Endodermal cell (in vitro differentiated cells): ENCODE measurements at regions not wholly inside any gene's neighbourhood (a gene's known extent, or its start where the extent isn't known, plus 50 kb on each side); places are given as distances from the start of the nearest gene placed in this dataset.

Experiments used
- DNase-seq: peaks from one replicate; pipeline ENCODE4 v3.0.0-alpha.2; 2017
- H3K27ac ChIP-seq: 2 replicates; pipeline ENCODE4 v1.5.1; 2013; ENCODE audit warnings: mild to moderate bottlenecking, low read depth, low read length, moderate library complexity
- H3K27me3 ChIP-seq: 2 replicates; pipeline ENCODE4 v1.6.1; 2013; ENCODE audit warnings: mild to moderate bottlenecking, low read length, moderate library complexity; ENCODE audit not compliant: insufficient read depth, control insufficient read depth, poor library complexity, severe bottlenecking
- H3K36me3 ChIP-seq: 2 replicates; pipeline ENCODE4 v1.7.0; 2013; ENCODE audit warnings: mild to moderate bottlenecking, low read length, moderate library complexity; ENCODE audit not compliant: control insufficient read depth, insufficient read depth
- H3K4me1 ChIP-seq: one replicate; pipeline ENCODE4 v1.7.0; 2013; ENCODE audit warnings: low read length; ENCODE audit not compliant: control insufficient read depth, insufficient read depth
- H3K4me3 ChIP-seq: 2 replicates; pipeline ENCODE4 v1.5.1; 2013; ENCODE audit warnings: mild to moderate bottlenecking, low read length, moderate library complexity
- H3K9ac ChIP-seq: 2 replicates; pipeline ENCODE4 v1.6.1; 2013; ENCODE audit warnings: mild to moderate bottlenecking, low read length, moderate library complexity; ENCODE audit not compliant: poor library complexity, severe bottlenecking; ENCODE audit errors: extremely low read depth
- H3K9me3 ChIP-seq: 2 replicates; pipeline ENCODE4 v1.6.1; 2013; ENCODE audit warnings: mild to moderate bottlenecking, low read length, moderate library complexity; ENCODE audit not compliant: control insufficient read depth
- H3K27ac Mint-ChIP-seq: 2 replicates; pipeline ENCODE4 v1.8.0; 2020; ENCODE audit warnings: mixed read lengths
- H3K27me3 Mint-ChIP-seq: 2 replicates; pipeline ENCODE4 v1.8.0; 2021; ENCODE audit warnings: mild to moderate bottlenecking, mixed read lengths; ENCODE audit not compliant: insufficient read depth
- H3K36me3 Mint-ChIP-seq: 2 replicates; pipeline ENCODE4 v1.8.0; 2020; ENCODE audit warnings: low read depth, mixed read lengths
- H3K4me1 Mint-ChIP-seq: 2 replicates; pipeline ENCODE4 v1.8.0; 2020; ENCODE audit warnings: mixed read lengths
- H3K4me3 Mint-ChIP-seq: 2 replicates; pipeline ENCODE4 v1.8.0; 2020; ENCODE audit warnings: mild to moderate bottlenecking, moderate library complexity, mixed read lengths
- H3K9me3 Mint-ChIP-seq: 2 replicates; pipeline ENCODE4 v1.8.0; 2020; ENCODE audit warnings: mild to moderate bottlenecking, mixed read lengths
- WGBS, 2 experiments: methylation state at CpG; one replicate each; pipeline versions ENCODE4 v1.1.5 to v1.1.7; 2013; ENCODE audit warnings: missing lambda C conversion rate in 2 of 2, mixed read lengths in 1 of 2; ENCODE audit not compliant: insufficient coverage in 1 of 2, insufficient read length in 1 of 2; 5-methylcytosine and 5-hydroxymethylcytosine counted together
- TF ChIP-seq, protein P1 (sequence below): fragments of 200-600 bp; sonication (generic); conservative IDR thresholded peaks from 2 replicates; pipeline ENCODE4 v1.5.0; 2021; ENCODE audit warnings: antibody characterized with exemption, mild to moderate bottlenecking

DNA sequence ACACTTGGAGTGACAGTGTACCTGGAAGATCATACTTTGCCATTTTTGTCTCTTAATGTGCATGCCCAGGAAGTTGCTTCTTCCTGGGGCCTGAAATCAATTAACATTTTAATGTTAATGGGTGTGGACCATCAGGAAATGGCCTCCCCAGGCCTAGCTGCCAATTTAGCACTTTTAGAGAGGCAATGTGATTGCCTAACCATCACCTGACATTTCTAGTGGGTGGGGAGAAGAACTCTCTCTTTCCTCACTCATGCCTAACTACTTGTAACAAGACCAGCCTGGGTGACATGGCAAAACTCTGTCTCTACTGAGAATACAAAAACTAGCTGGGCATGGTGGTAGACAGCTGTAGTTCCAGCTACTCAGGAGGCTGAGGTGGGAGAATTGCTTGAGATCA, 549.0 kb upstream of the RGS18 start:
- H3K4me3 Mint-ChIP-seq, result no peak overlapping the region
- Histone ChIP-seq H3K4me1 (no peaks in the 10 kb centered on the region), H3K4me3 (no peak overlapping the region), H3K27ac (no peak overlapping the region), H3K9me3 (no peaks in the 10 kb centered on the region), H3K27me3 (no peaks in the 10 kb centered on the region), H3K36me3 (no peaks in the 10 kb centered on the region), H3K9ac (no peak overlapping the region)
- no peak for DNase-seq
- TF ChIP-seq, protein P1, sequence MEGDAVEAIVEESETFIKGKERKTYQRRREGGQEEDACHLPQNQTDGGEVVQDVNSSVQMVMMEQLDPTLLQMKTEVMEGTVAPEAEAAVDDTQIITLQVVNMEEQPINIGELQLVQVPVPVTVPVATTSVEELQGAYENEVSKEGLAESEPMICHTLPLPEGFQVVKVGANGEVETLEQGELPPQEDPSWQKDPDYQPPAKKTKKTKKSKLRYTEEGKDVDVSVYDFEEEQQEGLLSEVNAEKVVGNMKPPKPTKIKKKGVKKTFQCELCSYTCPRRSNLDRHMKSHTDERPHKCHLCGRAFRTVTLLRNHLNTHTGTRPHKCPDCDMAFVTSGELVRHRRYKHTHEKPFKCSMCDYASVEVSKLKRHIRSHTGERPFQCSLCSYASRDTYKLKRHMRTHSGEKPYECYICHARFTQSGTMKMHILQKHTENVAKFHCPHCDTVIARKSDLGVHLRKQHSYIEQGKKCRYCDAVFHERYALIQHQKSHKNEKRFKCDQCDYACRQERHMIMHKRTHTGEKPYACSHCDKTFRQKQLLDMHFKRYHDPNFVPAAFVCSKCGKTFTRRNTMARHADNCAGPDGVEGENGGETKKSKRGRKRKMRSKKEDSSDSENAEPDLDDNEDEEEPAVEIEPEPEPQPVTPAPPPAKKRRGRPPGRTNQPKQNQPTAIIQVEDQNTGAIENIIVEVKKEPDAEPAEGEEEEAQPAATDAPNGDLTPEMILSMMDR, result no peak
- no peaks in the 10 kb centered on the region for H3K36me3 Mint-ChIP-seq
- H3K4me1 Mint-ChIP-seq, result peaks cover 3% of the 10 kb centered on the region
- H3K9me3 Mint-ChIP-seq, result peaks cover 7% of the 10 kb centered on the region
- no peak overlapping the region for H3K27ac Mint-ChIP-seq
- no peaks in the 10 kb centered on the region for H3K27me3 Mint-ChIP-seq

DNA sequence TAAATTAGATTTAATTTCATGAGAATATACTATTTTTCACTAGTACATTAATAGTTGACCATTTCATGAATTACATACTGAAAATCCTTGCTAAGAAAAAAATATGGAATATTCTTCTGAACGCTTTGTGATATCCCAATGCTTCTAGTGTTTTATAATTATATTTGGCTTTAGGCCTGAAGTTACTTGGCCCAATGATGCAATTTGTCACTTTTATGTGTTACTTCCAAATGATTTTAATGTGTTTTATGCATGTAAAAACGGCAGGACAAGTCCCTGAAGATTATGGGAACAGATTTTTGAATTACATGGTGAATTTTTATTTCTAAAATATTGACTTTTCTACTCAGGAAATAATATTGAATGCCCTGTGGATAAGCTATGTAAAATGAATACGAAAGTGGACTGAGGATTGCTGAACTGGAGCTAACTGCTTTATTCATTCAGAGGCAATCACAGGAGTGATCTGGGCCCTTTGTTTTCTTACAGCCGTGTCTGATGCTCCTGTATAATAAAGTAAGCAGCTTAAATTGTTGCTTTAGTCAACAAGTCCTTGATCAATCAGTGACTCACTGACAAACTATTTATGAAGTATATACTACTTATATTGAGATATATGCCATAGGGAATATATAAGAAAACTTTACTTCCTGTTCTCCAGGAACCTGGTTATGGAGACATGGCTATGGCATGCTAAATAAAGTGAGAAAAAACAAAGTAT, 543.0 kb upstream of the RGS18 start:
- no peak for DNase-seq
- no peaks in the 10 kb centered on the region for H3K27me3 ChIP-seq
- H3K27ac ChIP-seq, result no peak overlapping the region
- Mint-ChIP-seq H3K4me1 (no peaks in the 10 kb centered on the region), H3K27ac (no peak overlapping the region), H3K27me3 (no peaks in the 10 kb centered on the region), H3K9me3 (no peaks in the 10 kb centered on the region), H3K36me3 (no peaks in the 10 kb centered on the region), H3K4me3 (no peak overlapping the region)
- H3K36me3 ChIP-seq, result no peaks in the 10 kb centered on the region
- TF ChIP-seq, protein P1, result no peak
- H3K4me1 ChIP-seq, result no peaks in the 10 kb centered on the region
- H3K9me3 ChIP-seq, result no peaks in the 10 kb centered on the region
- H3K9ac ChIP-seq, result no peak overlapping the region
- 80 to 93% methylated on average over 1 to 4 of the region's 4 CpGs for whole genome bisulfite sequencing, 2 experiments
- H3K4me3 ChIP-seq, result no peak overlapping the region

DNA sequence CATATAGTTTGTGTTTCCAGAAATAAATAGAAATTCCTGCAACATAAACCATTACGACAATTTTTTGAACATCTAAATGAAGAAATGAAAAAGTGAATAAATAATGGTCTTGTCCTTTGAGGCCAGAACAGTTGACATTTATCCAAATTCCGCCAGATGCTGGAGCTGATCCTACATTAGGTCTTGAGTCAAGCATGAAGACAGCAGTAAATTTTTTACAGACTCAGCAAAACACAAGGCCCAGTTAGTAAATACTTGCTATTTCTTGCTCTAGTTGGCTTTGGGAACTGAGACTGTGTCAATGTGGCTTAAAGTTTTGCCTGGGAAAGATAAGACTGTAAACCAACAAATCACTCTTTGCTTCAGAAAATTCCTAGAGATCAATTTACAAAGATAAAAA, 540.1 kb upstream of the RGS18 start:
- Histone ChIP-seq H3K27me3 (no peaks in the 10 kb centered on the region), H3K4me1 (no peaks in the 10 kb centered on the region), H3K9me3 (no peaks in the 10 kb centered on the region), H3K9ac (no peak overlapping the region), H3K4me3 (no peak overlapping the region), H3K27ac (no peak overlapping the region), H3K36me3 (no peaks in the 10 kb centered on the region)
- no peaks in the 10 kb centered on the region for H3K4me1 Mint-ChIP-seq
- TF ChIP-seq, protein P1, result no peak
- no peak overlapping the region for H3K4me3 Mint-ChIP-seq
- H3K27me3 Mint-ChIP-seq, result no peaks in the 10 kb centered on the region
- WGBS, 2 experiments, result 91 to 100% methylated on average over 1 to 2 of the region's 2 CpGs
- no peaks in the 10 kb centered on the region for H3K36me3 Mint-ChIP-seq
- H3K9me3 Mint-ChIP-seq, result no peaks in the 10 kb centered on the region
- DNase-seq, result no peak
- no peak overlapping the region for H3K27ac Mint-ChIP-seq
